Activated naive CD4-positive, alpha-beta T cell treated with anti-CD3 and anti-CD28 coated beads, Interleukin-2, amount 50 U/mL, for 24 hours (primary cell): ENCODE measurements at regions not wholly inside any gene's neighbourhood (a gene's known extent, or its start where the extent isn't known, plus 50 kb on each side); places are given as distances from the start of the nearest gene placed in this dataset.

Source experiments
- H3K27ac Mint-ChIP-seq: one replicate; pipeline ENCODE4 v1.8.0; 2021; ENCODE audit warnings: mild to moderate bottlenecking, mixed read lengths
- H3K27me3 Mint-ChIP-seq: one replicate; pipeline ENCODE4 v1.8.0; 2021; ENCODE audit warnings: mixed read lengths
- H3K36me3 Mint-ChIP-seq: one replicate; pipeline ENCODE4 v1.8.0; 2021; ENCODE audit warnings: mixed read lengths
- H3K4me1 Mint-ChIP-seq: one replicate; pipeline ENCODE4 v1.8.0; 2021; ENCODE audit warnings: mixed read lengths
- H3K4me3 Mint-ChIP-seq: one replicate; pipeline ENCODE4 v1.8.0; 2021; ENCODE audit warnings: mild to moderate bottlenecking, mixed read lengths
- H3K9me3 Mint-ChIP-seq: one replicate; pipeline ENCODE4 v1.8.0; 2021; ENCODE audit warnings: mixed read lengths

GRCh38 chr10:44065788-44066526 is 318.9 kb downstream of the CXCL12 start:
- Mint-ChIP-seq H3K27ac (no peak overlapping the region), H3K36me3 (no peaks in the 10 kb centered on the region), H3K4me1 (no peaks in the 10 kb centered on the region), H3K9me3 (no peaks in the 10 kb centered on the region), H3K27me3 (no peaks in the 10 kb centered on the region), H3K4me3 (no peak overlapping the region)

GRCh38 chr10:44064987-44065787 is 319.7 kb downstream of the CXCL12 start:
- H3K4me1 Mint-ChIP-seq = no peaks in the 10 kb centered on the region
- H3K9me3 Mint-ChIP-seq = no peaks in the 10 kb centered on the region
- H3K27ac Mint-ChIP-seq = no peak overlapping the region
- no peaks in the 10 kb centered on the region for H3K36me3 Mint-ChIP-seq
- no peaks in the 10 kb centered on the region for H3K27me3 Mint-ChIP-seq
- no peak overlapping the region for H3K4me3 Mint-ChIP-seq

GRCh38 chr10:44064317-44064716 is 320.6 kb downstream of the CXCL12 start:
- Mint-ChIP-seq H3K27me3 (no peaks in the 10 kb centered on the region), H3K4me1 (no peaks in the 10 kb centered on the region), H3K36me3 (no peaks in the 10 kb centered on the region), H3K4me3 (no peak overlapping the region), H3K9me3 (no peaks in the 10 kb centered on the region), H3K27ac (no peak overlapping the region)

GRCh38 chr10:44063686-44064085 is 321.2 kb downstream of the CXCL12 start:
- Mint-ChIP-seq H3K27me3 (no peaks in the 10 kb centered on the region), H3K27ac (no peak overlapping the region), H3K4me1 (no peaks in the 10 kb centered on the region), H3K36me3 (no peaks in the 10 kb centered on the region), H3K4me3 (no peak overlapping the region), H3K9me3 (no peaks in the 10 kb centered on the region)

- no peaks in the 10 kb centered on the region for H3K27me3 Mint-ChIP-seq
Observed at GRCh38 chr10:44060719-44061118, 324.2 kb downstream of the CXCL12 start.

GRCh38 chr10:44060221-44060620 is 324.7 kb downstream of the CXCL12 start:
- Mint-ChIP-seq H3K27me3 (no peaks in the 10 kb centered on the region), H3K4me3 (no peak overlapping the region), H3K9me3 (no peaks in the 10 kb centered on the region), H3K36me3 (no peaks in the 10 kb centered on the region), H3K4me1 (no peaks in the 10 kb centered on the region), H3K27ac (no peak overlapping the region)

More at GRCh38 chr10:44060719-44061118, 324.2 kb downstream of the CXCL12 start:
- Mint-ChIP-seq H3K36me3 (no peaks in the 10 kb centered on the region), H3K9me3 (no peaks in the 10 kb centered on the region), H3K4me3 (no peak overlapping the region), H3K4me1 (no peaks in the 10 kb centered on the region), H3K27ac (no peak overlapping the region)

GRCh38 chr10:44058259-44058658 is 326.6 kb downstream of the CXCL12 start:
- Mint-ChIP-seq H3K27me3 (peaks cover 5% of the 10 kb centered on the region), H3K4me1 (no peaks in the 10 kb centered on the region), H3K4me3 (no peak overlapping the region), H3K9me3 (no peaks in the 10 kb centered on the region), H3K36me3 (no peaks in the 10 kb centered on the region), H3K27ac (no peak overlapping the region)

GRCh38 chr10:44056967-44057805 is 327.7 kb downstream of the CXCL12 start:
- Mint-ChIP-seq H3K4me3 (no peak overlapping the region), H3K27me3 (peaks cover 5% of the 10 kb centered on the region), H3K36me3 (no peaks in the 10 kb centered on the region), H3K9me3 (no peaks in the 10 kb centered on the region), H3K4me1 (no peaks in the 10 kb centered on the region), H3K27ac (no peak overlapping the region)

GRCh38 chr10:44056206-44056605 is 328.7 kb downstream of the CXCL12 start:
- Mint-ChIP-seq H3K4me1 (no peaks in the 10 kb centered on the region), H3K4me3 (no peak overlapping the region), H3K27me3 (peaks cover 7% of the 10 kb centered on the region), H3K9me3 (no peaks in the 10 kb centered on the region), H3K36me3 (no peaks in the 10 kb centered on the region), H3K27ac (no peak overlapping the region)

GRCh38 chr10:44054046-44054445 is 330.9 kb downstream of the CXCL12 start:
- Mint-ChIP-seq H3K4me1 (no peaks in the 10 kb centered on the region), H3K9me3 (no peaks in the 10 kb centered on the region), H3K4me3 (no peak overlapping the region), H3K27ac (no peak overlapping the region), H3K27me3 (peaks cover 10% of the 10 kb centered on the region), H3K36me3 (no peaks in the 10 kb centered on the region)

- Mint-ChIP-seq H3K9me3 (no peaks in the 10 kb centered on the region), H3K4me1 (no peaks in the 10 kb centered on the region), H3K27ac (no peak overlapping the region), H3K27me3 (peaks cover 10% of the 10 kb centered on the region), H3K4me3 (no peak overlapping the region), H3K36me3 (no peaks in the 10 kb centered on the region)
Observed at GRCh38 chr10:44053391-44053790, 331.5 kb downstream of the CXCL12 start.

GRCh38 chr10:44051584-44052385 is 333.1 kb downstream of the CXCL12 start:
- no peak overlapping the region for H3K4me3 Mint-ChIP-seq

GRCh38 chr10:44051091-44051490 is 333.8 kb downstream of the CXCL12 start:
- Mint-ChIP-seq H3K9me3 (no peaks in the 10 kb centered on the region), H3K27ac (no peak overlapping the region), H3K36me3 (no peaks in the 10 kb centered on the region), H3K27me3 (peaks cover 13% of the 10 kb centered on the region), H3K4me3 (no peak overlapping the region), H3K4me1 (no peaks in the 10 kb centered on the region)

More at GRCh38 chr10:44051584-44052385, 333.1 kb downstream of the CXCL12 start:
- Mint-ChIP-seq H3K4me1 (no peaks in the 10 kb centered on the region), H3K27ac (no peak overlapping the region), H3K27me3 (peaks cover 10% of the 10 kb centered on the region), H3K9me3 (no peaks in the 10 kb centered on the region), H3K36me3 (no peaks in the 10 kb centered on the region)

- H3K36me3 Mint-ChIP-seq = no peaks in the 10 kb centered on the region
- no peak overlapping the region for H3K27ac Mint-ChIP-seq
- peaks cover 10% of the 10 kb centered on the region for H3K27me3 Mint-ChIP-seq
- H3K4me3 Mint-ChIP-seq = no peak overlapping the region
- no peaks in the 10 kb centered on the region for H3K4me1 Mint-ChIP-seq
- no peaks in the 10 kb centered on the region for H3K9me3 Mint-ChIP-seq
Observed at GRCh38 chr10:44049301-44050015, 335.4 kb downstream of the CXCL12 start.
